GM23248 (cell line): ENCODE measurements at regions not wholly inside any gene's neighbourhood (a gene's known extent, or its start where the extent isn't known, plus 50 kb on each side); places are given as distances from the start of the nearest gene placed in this dataset.

Source experiments
- DNase-seq: peaks from one replicate; pipeline ENCODE4 v3.0.0-alpha.2; 2015
- H2AFZ ChIP-seq: fragments of 200-600 bp; sonication (generic); 2 replicates; pipeline ENCODE4 v1.6.1; 2016; ENCODE audit warnings: antibody characterized with exemption
- H3F3A ChIP-seq: fragments of 200-600 bp; sonication (generic); 2 replicates; pipeline ENCODE4 v1.6.1; 2016; ENCODE audit warnings: mild to moderate bottlenecking, antibody characterized with exemption, mixed run types; ENCODE audit not compliant: insufficient read depth
- H3K27ac ChIP-seq: fragments of 200-600 bp; sonication (generic); 2 replicates; pipeline ENCODE4 v1.5.1; 2016; ENCODE audit warnings: mild to moderate bottlenecking
- H3K27me3 ChIP-seq: fragments of 200-600 bp; sonication (generic); replicated peaks from 2 replicates; pipeline ENCODE4 v1.6.1; 2016; ENCODE audit warnings: mild to moderate bottlenecking; ENCODE audit not compliant: insufficient read depth
- H3K36me3 ChIP-seq: fragments of 200-600 bp; sonication (generic); 2 replicates; pipeline ENCODE4 v1.6.1; 2016; ENCODE audit warnings: low read depth, mild to moderate bottlenecking
- H3K4me1 ChIP-seq: fragments of 200-600 bp; sonication (generic); 2 replicates; pipeline ENCODE4 v1.6.1; 2016; ENCODE audit warnings: mild to moderate bottlenecking; ENCODE audit not compliant: insufficient read depth
- H3K4me2 ChIP-seq: fragments of 200-600 bp; sonication (generic); one replicate; pipeline ENCODE4 v1.6.1; 2016; ENCODE audit warnings: mild to moderate bottlenecking; ENCODE audit not compliant: unreplicated experiment
- H3K4me3 ChIP-seq: fragments of 200-600 bp; sonication (generic); 2 replicates; pipeline ENCODE4 v1.5.1; 2016; ENCODE audit warnings: mild to moderate bottlenecking
- H3K79me2 ChIP-seq: fragments of 200-600 bp; sonication (generic); 2 replicates; pipeline ENCODE4 v1.6.1; 2016; ENCODE audit warnings: mild to moderate bottlenecking; ENCODE audit not compliant: insufficient read depth
- H3K9ac ChIP-seq: fragments of 200-600 bp; sonication (generic); 2 replicates; pipeline ENCODE4 v1.6.1; 2016; ENCODE audit warnings: mild to moderate bottlenecking
- H3K9me2 ChIP-seq: fragments of 200-600 bp; sonication (generic); 2 replicates; pipeline ENCODE4 v1.6.1; 2016; ENCODE audit warnings: mixed run types, mild to moderate bottlenecking, moderate library complexity; ENCODE audit not compliant: insufficient read depth
- H3K9me3 ChIP-seq: fragments of 200-600 bp; sonication (generic); one replicate; pipeline ENCODE4 v1.6.1; 2017; ENCODE audit warnings: low read depth
- H4K20me1 ChIP-seq: fragments of 200-600 bp; sonication (generic); 2 replicates; pipeline ENCODE4 v1.6.0; 2016; ENCODE audit not compliant: insufficient read depth
- EZH2 ChIP-seq: fragments of 200-600 bp; sonication (generic); IDR thresholded peaks from 2 replicates; pipeline ENCODE4 v1.6.1; 2018; ENCODE audit warnings: antibody characterized with exemption, mild to moderate bottlenecking; ENCODE audit not compliant: insufficient read depth, poor library complexity, severe bottlenecking
- EZH2phosphoT487 ChIP-seq: fragments of 200-600 bp; sonication (generic); IDR thresholded peaks from 2 replicates; pipeline ENCODE4 v1.6.1; 2018; ENCODE audit warnings: antibody characterized with exemption, moderate library complexity, mild to moderate bottlenecking, low read depth; ENCODE audit not compliant: insufficient read depth
- WGBS, 2 experiments: methylation state at CpG; one replicate each; pipeline ENCODE4 v1.1.6; 2015 to 2017; ENCODE audit warnings: low lambda C conversion rate in 2 of 2, low coverage in 1 of 2; ENCODE audit errors: missing lambda C conversion rate in 2 of 2; 5-methylcytosine and 5-hydroxymethylcytosine counted together
- in situ Hi-C: fragments of 300-500 bp; cut with MboI; formaldehyde crosslinking; loops from 2 replicates; pipeline ENCODE4 v1.15.0; 2020

DNA sequence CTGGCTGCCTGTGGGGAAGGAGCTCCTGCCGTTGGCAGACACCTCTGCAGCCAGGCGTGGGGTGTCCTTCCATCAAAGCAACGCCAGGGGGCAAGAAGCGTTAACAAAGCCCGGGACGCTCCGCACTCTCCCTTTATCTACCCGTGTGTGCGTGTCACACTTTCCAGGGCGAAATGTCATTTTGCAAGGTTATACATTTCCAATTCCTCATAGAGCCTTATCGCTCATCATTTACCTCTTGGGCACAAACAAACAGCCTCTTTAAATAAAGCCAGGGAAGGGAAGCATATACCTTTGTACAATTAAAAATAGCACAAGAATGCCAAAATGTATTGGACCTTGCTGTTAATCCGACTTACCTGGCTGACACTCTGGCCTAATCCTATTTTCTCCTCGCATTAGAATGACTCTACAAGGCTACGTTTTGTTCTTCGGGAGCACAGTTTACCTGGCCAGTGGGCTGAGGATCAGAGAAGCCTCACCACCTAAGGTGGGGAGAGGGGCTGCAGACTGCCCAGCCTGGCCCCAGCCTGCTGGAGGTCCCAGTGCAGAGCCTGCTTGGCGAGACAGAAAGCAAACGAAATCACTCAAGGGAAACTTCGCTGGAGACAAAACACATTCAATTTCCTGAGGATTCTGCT, 77.6 kb upstream of the EN2 start:
- no peaks in the 10 kb centered on the region for H3F3A ChIP-seq

DNA sequence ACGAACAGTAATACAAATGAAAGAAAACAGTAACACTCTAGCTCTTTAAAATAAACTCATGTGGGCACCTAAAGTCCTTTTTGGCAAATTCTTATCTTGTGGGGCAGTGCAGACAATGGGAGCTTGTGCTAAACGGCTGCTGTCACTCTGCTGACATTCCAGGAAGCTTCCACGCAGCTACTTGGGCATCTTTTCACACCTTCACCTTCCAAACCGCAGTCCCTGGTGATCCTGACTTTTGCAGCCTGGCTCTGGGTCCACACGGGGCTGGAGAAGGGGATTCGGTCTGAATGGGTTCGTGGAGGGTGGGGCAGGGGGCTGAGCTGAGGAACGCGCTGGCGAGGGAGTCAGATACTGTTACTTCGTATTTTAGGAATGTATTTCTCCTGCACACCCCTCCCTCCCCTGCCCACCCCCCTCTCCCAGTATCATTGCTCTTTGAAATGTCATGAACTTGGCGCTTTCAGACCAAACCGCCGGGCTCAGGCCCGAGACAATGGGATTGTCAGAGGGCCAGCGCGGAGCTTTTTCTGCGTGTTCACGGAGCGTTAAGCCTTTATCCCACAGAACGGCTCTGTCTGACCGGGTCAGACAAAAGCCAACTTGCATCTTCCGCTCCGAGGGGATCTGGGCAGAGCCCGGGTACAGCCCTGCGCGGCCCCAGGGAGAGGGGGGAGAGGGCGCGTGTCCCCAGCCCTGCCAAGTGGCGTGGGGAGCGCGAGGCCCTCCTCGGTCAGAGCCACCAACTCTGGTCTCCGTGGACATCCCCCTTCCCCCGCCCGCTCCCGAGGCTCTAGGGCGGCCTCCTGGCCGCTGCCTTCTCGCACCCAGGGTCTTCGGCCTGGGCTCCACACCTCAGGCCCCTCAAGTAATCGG, 76.7 kb upstream of the EN2 start:
- Histone ChIP-seq H3K79me2 (no peaks in the 10 kb centered on the region), H3K27ac (no peak overlapping the region), H3K36me3 (no peaks in the 10 kb centered on the region), H3K4me1 (no peaks in the 10 kb centered on the region), H4K20me1 (no peaks in the 10 kb centered on the region), H3K27me3 (peaks cover 78% of the 10 kb centered on the region), H3K4me3 (no peak overlapping the region; the same call in 1 of the 2 replicates), H2AFZ (no peak overlapping the region), H3K9me2 (no peaks in the 10 kb centered on the region), H3K9me3 (no peaks in the 10 kb centered on the region), H3F3A (no peaks in the 10 kb centered on the region), H3K4me2 (no peak overlapping the region), H3K9ac (no peak overlapping the region)
- no peak for DNase-seq
- 5 to 6% methylated on average over 29 to 41 of the region's 42 CpGs for WGBS, 2 experiments
- in situ Hi-C loops: no loop called here
- TF ChIP-seq EZH2phosphoT487: no peak
- TF ChIP-seq EZH2: no peak

More for the DNA sequence above, 77.6 kb upstream of the EN2 start:
- Histone ChIP-seq H3K27me3 (peaks cover 87% of the 10 kb centered on the region), H3K9me2 (no peaks in the 10 kb centered on the region), H3K4me3 (no peak overlapping the region), H3K36me3 (no peaks in the 10 kb centered on the region), H3K79me2 (no peaks in the 10 kb centered on the region), H2AFZ (no peak overlapping the region), H3K4me2 (no peak overlapping the region), H3K4me1 (no peaks in the 10 kb centered on the region), H4K20me1 (no peaks in the 10 kb centered on the region), H3K27ac (no peak overlapping the region), H3K9me3 (no peaks in the 10 kb centered on the region), H3K9ac (no peak overlapping the region)
- in situ Hi-C loops: no loop called here
- no peak for TF ChIP-seq EZH2phosphoT487
- TF ChIP-seq EZH2: no peak
- WGBS, 2 experiments: 1% methylated on average over 18 of the region's 18 CpGs
- DNase-seq: peak; percentile 89

DNA sequence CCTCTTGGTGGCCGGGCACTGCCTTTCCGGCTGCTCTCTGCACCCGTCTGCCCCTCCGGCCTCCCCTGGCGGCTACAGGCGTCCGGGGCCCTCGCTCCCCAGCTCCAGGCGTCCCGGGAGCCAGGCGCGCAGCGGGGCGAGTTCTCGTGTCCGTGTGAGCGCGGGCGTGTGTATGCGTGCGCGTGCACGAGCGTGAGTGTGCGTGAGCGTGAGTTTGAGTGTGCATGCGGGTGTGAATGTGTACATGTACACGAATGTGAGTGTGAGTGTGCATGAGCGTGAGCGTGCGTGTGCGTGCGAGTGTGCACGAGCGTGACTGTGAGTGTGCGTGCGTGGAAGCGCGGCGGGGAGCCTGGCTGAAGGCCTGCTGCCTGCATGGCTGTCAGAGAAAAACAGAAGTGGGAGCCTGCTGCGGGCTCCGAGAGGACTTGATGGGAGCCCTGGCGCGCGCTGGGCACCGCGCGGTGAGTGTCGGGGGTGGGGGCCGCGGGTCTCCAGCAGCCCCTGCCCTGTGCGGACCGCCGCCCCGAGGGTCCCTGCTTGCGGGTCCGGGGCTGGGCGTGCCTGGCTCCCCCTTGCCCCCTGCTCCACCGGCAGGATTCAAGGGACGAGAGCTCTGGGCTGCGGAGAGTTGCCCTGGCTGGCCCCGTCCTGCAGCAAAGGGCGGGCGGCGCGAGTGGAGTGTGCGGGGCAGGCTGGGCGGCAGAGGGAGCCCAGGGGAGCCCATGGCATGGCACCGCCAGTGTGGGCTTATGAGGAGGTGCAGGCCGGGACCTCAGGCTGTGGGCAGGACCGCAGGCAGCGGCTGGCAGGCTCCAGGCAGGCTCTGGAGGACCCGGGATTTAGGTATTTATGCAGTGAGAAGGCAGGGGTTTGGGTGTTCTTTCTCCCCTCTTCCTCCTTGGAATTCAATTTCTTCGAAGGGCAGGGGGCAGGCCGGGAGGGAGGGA, 75.8 kb upstream of the EN2 start:
- H3K9me2 ChIP-seq: no peaks in the 10 kb centered on the region
- H4K20me1 ChIP-seq: no peaks in the 10 kb centered on the region
- in situ Hi-C loops: no loop called here
- peaks cover 69% of the 10 kb centered on the region for H3K27me3 ChIP-seq
- H3K27ac ChIP-seq: no peak overlapping the region
- no peak overlapping the region for H2AFZ ChIP-seq
- no peaks in the 10 kb centered on the region for H3K9me3 ChIP-seq
- WGBS, 2 experiments: 5 to 6% methylated on average over 66 to 68 of the region's 75 CpGs
- no peak overlapping the region for H3K4me2 ChIP-seq
- H3K4me1 ChIP-seq: no peaks in the 10 kb centered on the region
- H3F3A ChIP-seq: no peaks in the 10 kb centered on the region
- no peaks in the 10 kb centered on the region for H3K79me2 ChIP-seq
- no peak for TF ChIP-seq EZH2phosphoT487
- no peak for TF ChIP-seq EZH2
- no peak overlapping the region for H3K9ac ChIP-seq
- DNase-seq: peak; percentile 23
- H3K36me3 ChIP-seq: no peaks in the 10 kb centered on the region
- no peak overlapping the region; the same call in 1 of the 2 replicates for H3K4me3 ChIP-seq

DNA sequence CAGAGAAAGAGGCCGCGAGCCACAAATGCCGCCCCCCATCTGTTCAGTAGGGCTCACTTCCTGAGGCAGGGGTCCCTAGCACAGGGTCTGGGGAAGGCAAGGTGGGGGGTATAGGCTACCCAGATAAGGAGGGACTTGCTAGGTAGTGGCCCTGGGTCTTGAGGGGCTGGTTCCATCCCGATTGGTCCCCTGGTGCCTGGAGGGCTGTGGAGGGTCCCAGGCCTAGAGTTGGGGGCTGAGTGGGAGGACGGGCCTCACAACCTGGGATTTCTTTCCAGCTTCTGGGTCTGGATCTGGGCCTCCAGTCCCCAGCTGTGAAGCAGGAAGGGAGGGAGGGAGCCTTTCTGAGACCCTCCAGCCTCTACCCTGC, 75.1 kb upstream of the EN2 start:
- in situ Hi-C loops: no loop called here
- TF ChIP-seq EZH2phosphoT487 (no peak), EZH2 (no peak)
- no peaks in the 10 kb centered on the region for H3K4me1 ChIP-seq
- no peaks in the 10 kb centered on the region for H3F3A ChIP-seq
- WGBS, 2 experiments: 36 to 52% methylated on average over 4 to 5 of the region's 5 CpGs
- H3K9me3 ChIP-seq: no peaks in the 10 kb centered on the region
- no peak overlapping the region for H3K4me3 ChIP-seq
- H2AFZ ChIP-seq: no peak overlapping the region
- peaks cover 67% of the 10 kb centered on the region for H3K27me3 ChIP-seq
- H4K20me1 ChIP-seq: no peaks in the 10 kb centered on the region
- H3K9ac ChIP-seq: no peak overlapping the region
- no peak for DNase-seq
- H3K79me2 ChIP-seq: no peaks in the 10 kb centered on the region
- no peak overlapping the region for H3K27ac ChIP-seq
- no peaks in the 10 kb centered on the region for H3K36me3 ChIP-seq
- no peaks in the 10 kb centered on the region for H3K9me2 ChIP-seq
- H3K4me2 ChIP-seq: no peak overlapping the region
